MM.1S (cell line): ENCODE measurements at regions not wholly inside any gene's neighbourhood (a gene's known extent, or its start where the extent isn't known, plus 50 kb on each side); places are given as distances from the start of the nearest gene placed in this dataset.

Source experiments
- DNase-seq: peaks from one replicate; pipeline ENCODE4 v3.0.0-alpha.2; 2015
- H2AFZ ChIP-seq: fragments of 300-600 bp; sonication (generic); 2 replicates; pipeline ENCODE4 v1.6.0; 2016; ENCODE audit warnings: antibody characterized with exemption, low read length
- H3F3A ChIP-seq: fragments of 300-600 bp; sonication (generic); 2 replicates; pipeline ENCODE4 v1.6.1; 2016; ENCODE audit warnings: mild to moderate bottlenecking, antibody characterized with exemption, low read length, moderate library complexity, mixed read lengths; ENCODE audit not compliant: insufficient read depth
- H3K27ac ChIP-seq: fragments of 300-600 bp; sonication (generic); 2 replicates; pipeline ENCODE4 v1.5.1; 2016; ENCODE audit warnings: mild to moderate bottlenecking, low read length
- H3K27me3 ChIP-seq: fragments of 300-600 bp; sonication (generic); replicated peaks from 2 replicates; pipeline ENCODE4 v1.6.0; 2016; ENCODE audit warnings: low read length; ENCODE audit not compliant: insufficient read depth
- H3K36me3 ChIP-seq: fragments of 300-600 bp; sonication (generic); replicated peaks from 2 replicates; pipeline ENCODE4 v1.6.1; 2016; ENCODE audit warnings: mild to moderate bottlenecking, low read length, mixed read lengths; ENCODE audit not compliant: insufficient read depth
- H3K4me1 ChIP-seq: fragments of 300-600 bp; sonication (generic); 2 replicates; pipeline ENCODE4 v1.6.1; 2016; ENCODE audit warnings: low read length, mixed read lengths
- H3K4me2 ChIP-seq: fragments of 300-600 bp; sonication (generic); 2 replicates; pipeline ENCODE4 v1.6.0; 2016; ENCODE audit warnings: low read depth, low read length
- H3K4me3 ChIP-seq: fragments of 300-600 bp; sonication (generic); 2 replicates; pipeline ENCODE4 v1.5.1; 2016; ENCODE audit warnings: low read length, mixed read lengths
- H3K79me2 ChIP-seq: fragments of 300-600 bp; sonication (generic); 2 replicates; pipeline ENCODE4 v1.6.1; 2016; ENCODE audit warnings: mixed run types, low read length, mixed read lengths
- H3K9ac ChIP-seq: fragments of 300-600 bp; sonication (generic); 2 replicates; pipeline ENCODE4 v1.6.1; 2016; ENCODE audit warnings: low read length, mixed read lengths
- H3K9me2 ChIP-seq: fragments of 300-600 bp; sonication (generic); replicated peaks from 2 replicates; pipeline ENCODE4 v1.6.1; 2016; ENCODE audit warnings: mild to moderate bottlenecking, low read length, mixed read lengths; ENCODE audit not compliant: insufficient read depth
- H3K9me3 ChIP-seq: fragments of 300-600 bp; sonication (generic); replicated peaks from 2 replicates; pipeline ENCODE4 v1.6.1; 2016; ENCODE audit warnings: mild to moderate bottlenecking, low read length, mixed read lengths; ENCODE audit not compliant: insufficient read depth
- H4K20me1 ChIP-seq: fragments of 300-600 bp; sonication (generic); 2 replicates; pipeline ENCODE4 v1.6.1; 2016; ENCODE audit warnings: mild to moderate bottlenecking, low read length, moderate library complexity, mixed read lengths; ENCODE audit not compliant: insufficient read depth
- EZH2 ChIP-seq: fragments of 300-600 bp; sonication (generic); optimal IDR thresholded peaks from 2 replicates; pipeline ENCODE3; 2017; ENCODE audit warnings: low read depth, mild to moderate bottlenecking, antibody characterized with exemption, low read length, mixed read lengths
- EZH2phosphoT487 ChIP-seq: fragments of 300-600 bp; sonication (generic); IDR thresholded peaks from 2 replicates; pipeline ENCODE4 v1.6.1; 2018; ENCODE audit warnings: antibody characterized with exemption, low read length
- TF ChIP-seq, protein P1 (sequence below): fragments of 300-600 bp; sonication (generic); IDR thresholded peaks from 2 replicates; pipeline ENCODE4 v1.5.1; 2016; ENCODE audit warnings: antibody characterized with exemption, low read length, mixed read lengths

DNA sequence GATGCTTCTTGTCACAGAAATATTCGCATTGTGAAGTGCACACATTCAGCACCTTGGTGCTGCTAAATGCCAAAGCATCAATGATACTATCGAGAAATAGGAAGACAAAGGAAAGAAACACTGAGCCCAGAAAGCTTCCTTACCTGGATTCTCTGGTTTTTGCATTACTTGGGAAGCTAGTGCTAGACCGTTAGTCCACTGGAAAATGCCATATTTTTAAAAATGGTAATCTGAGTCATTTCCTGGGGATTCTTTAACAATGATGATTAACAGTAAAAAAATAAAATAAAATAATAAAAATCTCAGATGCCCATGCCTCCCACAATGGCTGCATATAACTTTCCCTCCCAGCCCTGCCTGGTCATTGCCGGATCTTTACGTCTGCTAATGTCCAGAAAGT is 420.1 kb upstream of the MGMT start:
- no peak overlapping the region for H3K4me3 ChIP-seq
- no peaks in the 10 kb centered on the region for H3K79me2 ChIP-seq
- no peak overlapping the region for H3K27ac ChIP-seq
- H3K9ac ChIP-seq, result no peak overlapping the region
- no peaks in the 10 kb centered on the region for H3K9me2 ChIP-seq
- no peaks in the 10 kb centered on the region for H3F3A ChIP-seq
- H3K36me3 ChIP-seq, result no peaks in the 10 kb centered on the region
- no peaks in the 10 kb centered on the region for H4K20me1 ChIP-seq
- TF ChIP-seq, protein P1, sequence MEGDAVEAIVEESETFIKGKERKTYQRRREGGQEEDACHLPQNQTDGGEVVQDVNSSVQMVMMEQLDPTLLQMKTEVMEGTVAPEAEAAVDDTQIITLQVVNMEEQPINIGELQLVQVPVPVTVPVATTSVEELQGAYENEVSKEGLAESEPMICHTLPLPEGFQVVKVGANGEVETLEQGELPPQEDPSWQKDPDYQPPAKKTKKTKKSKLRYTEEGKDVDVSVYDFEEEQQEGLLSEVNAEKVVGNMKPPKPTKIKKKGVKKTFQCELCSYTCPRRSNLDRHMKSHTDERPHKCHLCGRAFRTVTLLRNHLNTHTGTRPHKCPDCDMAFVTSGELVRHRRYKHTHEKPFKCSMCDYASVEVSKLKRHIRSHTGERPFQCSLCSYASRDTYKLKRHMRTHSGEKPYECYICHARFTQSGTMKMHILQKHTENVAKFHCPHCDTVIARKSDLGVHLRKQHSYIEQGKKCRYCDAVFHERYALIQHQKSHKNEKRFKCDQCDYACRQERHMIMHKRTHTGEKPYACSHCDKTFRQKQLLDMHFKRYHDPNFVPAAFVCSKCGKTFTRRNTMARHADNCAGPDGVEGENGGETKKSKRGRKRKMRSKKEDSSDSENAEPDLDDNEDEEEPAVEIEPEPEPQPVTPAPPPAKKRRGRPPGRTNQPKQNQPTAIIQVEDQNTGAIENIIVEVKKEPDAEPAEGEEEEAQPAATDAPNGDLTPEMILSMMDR, result no peak
- no peaks in the 10 kb centered on the region for H3K27me3 ChIP-seq
- no peak overlapping the region for H2AFZ ChIP-seq
- H3K9me3 ChIP-seq, result no peaks in the 10 kb centered on the region
- no peak overlapping the region for H3K4me2 ChIP-seq
- no peaks in the 10 kb centered on the region for H3K4me1 ChIP-seq
- no peak for DNase-seq

DNA sequence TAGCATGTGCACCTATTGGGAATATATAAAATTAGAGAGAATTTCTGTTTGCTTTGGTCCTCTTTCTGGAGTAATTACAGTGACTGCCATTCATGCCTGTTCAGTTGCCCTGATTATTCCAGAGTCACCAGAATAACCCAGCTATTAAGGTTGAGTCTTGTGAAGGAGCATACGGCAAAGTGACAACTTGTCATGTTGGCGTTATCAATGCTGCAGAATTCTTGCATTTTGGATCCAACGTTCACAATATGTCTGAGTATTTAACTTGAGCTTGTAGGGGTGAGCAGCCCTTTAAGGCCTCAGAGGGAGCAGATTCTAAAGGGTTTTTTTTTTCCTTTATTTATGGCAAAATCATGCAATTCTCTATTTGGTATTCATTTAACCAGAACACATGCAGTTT is 419.4 kb upstream of the MGMT start:
- no peak overlapping the region for H3K27ac ChIP-seq
- H3K36me3 ChIP-seq, result no peaks in the 10 kb centered on the region
- H2AFZ ChIP-seq, result no peak overlapping the region
- no peak for DNase-seq
- no peaks in the 10 kb centered on the region for H4K20me1 ChIP-seq
- H3K27me3 ChIP-seq, result no peaks in the 10 kb centered on the region
- TF ChIP-seq, protein P1, result no peak
- TF ChIP-seq EZH2 (no peak), EZH2phosphoT487 (no peak)
- H3K4me1 ChIP-seq, result no peaks in the 10 kb centered on the region
- H3F3A ChIP-seq, result no peaks in the 10 kb centered on the region
- no peak overlapping the region for H3K9ac ChIP-seq
- H3K9me3 ChIP-seq, result no peaks in the 10 kb centered on the region
- no peaks in the 10 kb centered on the region for H3K79me2 ChIP-seq
- no peak overlapping the region for H3K4me3 ChIP-seq
- no peaks in the 10 kb centered on the region for H3K9me2 ChIP-seq
- no peak overlapping the region for H3K4me2 ChIP-seq

GRCh38 chr10:129048513-129048912 is 418.5 kb upstream of the MGMT start:
- Histone ChIP-seq H4K20me1 (no peaks in the 10 kb centered on the region), H3K9me3 (no peaks in the 10 kb centered on the region), H3K79me2 (no peaks in the 10 kb centered on the region), H3K4me2 (no peak overlapping the region), H3K36me3 (no peaks in the 10 kb centered on the region), H2AFZ (no peak overlapping the region), H3K27me3 (no peaks in the 10 kb centered on the region), H3K27ac (no peak overlapping the region), H3K9me2 (no peaks in the 10 kb centered on the region), H3K4me3 (no peak overlapping the region), H3F3A (no peaks in the 10 kb centered on the region), H3K4me1 (no peaks in the 10 kb centered on the region), H3K9ac (no peak overlapping the region)
- DNase-seq, result no peak
- TF ChIP-seq EZH2 (no peak), EZH2phosphoT487 (no peak)
- TF ChIP-seq, protein P1, result no peak
